ENCODE measurements at regions not wholly inside any gene's neighbourhood (a gene's known extent, or its start where the extent isn't known, plus 50 kb on each side); places are given as distances from the start of the nearest gene placed in this dataset.
A peak's percentile ranks its signal among the peaks of the same experiment; 100 is the strongest.
"Not testable (repeated sequence)": the region's sequence is repeated elsewhere in the genome, so short reads cannot be mapped to it uniquely, and the experiment has no call there.

GRCh38 chr5:104942735-104943134, 1380.1 kb upstream of the NUDT12 start:
- DNase-seq = no peak
- intact Hi-C loops (cut with DNase I) = no loop called here

- intact Hi-C loops (cut with DNase I) = no loop called here
- no peak for DNase-seq
These were observed 1378.5 kb upstream of the NUDT12 start for GRCh38 chr5:104941030-104941645.

- intact Hi-C loops (cut with DNase I) = no loop called here
- DNase-seq = no peak
These were observed 1375.0 kb upstream of the NUDT12 start for GRCh38 chr5:104937598-104937997.

GRCh38 chr5:104932431-104932830, 1369.8 kb upstream of the NUDT12 start:
- intact Hi-C loops (cut with DNase I) = no loop called here
- DNase-seq = no peak

GRCh38 chr5:104928906-104929520, 1366.4 kb upstream of the NUDT12 start:
- DNase-seq = peak in 3 of 10 donors; percentile 51 to 82 (median 53)
- intact Hi-C loops (cut with DNase I) = no loop called here

- intact Hi-C loops (cut with DNase I) = no loop called here
- DNase-seq = no peak
These were observed 1352.6 kb upstream of the NUDT12 start for GRCh38 chr5:104915226-104915625.

GRCh38 chr5:104914536-104915070, 1352.0 kb upstream of the NUDT12 start:
- intact Hi-C loops (cut with DNase I) = no loop called here
- DNase-seq = no peak

- DNase-seq = no peak
- intact Hi-C loops (cut with DNase I) = no loop called here
These were observed 1351.3 kb upstream of the NUDT12 start for GRCh38 chr5:104913841-104914281.

- intact Hi-C loops (cut with DNase I) = no loop called here
- no peak for DNase-seq
These were observed 1347.2 kb upstream of the NUDT12 start for GRCh38 chr5:104909803-104910202.

GRCh38 chr5:104904561-104904960, 1342.0 kb upstream of the NUDT12 start:
- intact Hi-C loops (cut with DNase I) = no loop called here
- no peak for DNase-seq

- intact Hi-C loops (cut with DNase I) = no loop called here
- DNase-seq = no peak
These were observed 1341.4 kb upstream of the NUDT12 start for GRCh38 chr5:104903941-104904340.

- no peak for DNase-seq
- intact Hi-C loops (cut with DNase I) = no loop called here
These were observed 1329.0 kb upstream of the NUDT12 start for GRCh38 chr5:104891596-104891995.

- intact Hi-C loops (cut with DNase I) = no loop called here
- DNase-seq = no peak
These were observed 1328.2 kb upstream of the NUDT12 start for GRCh38 chr5:104890767-104891166.

- intact Hi-C loops (cut with DNase I) = no loop called here
- no peak for DNase-seq
These were observed 1296.8 kb upstream of the NUDT12 start for GRCh38 chr5:104859437-104859836.

GRCh38 chr5:104852099-104852498, 1289.5 kb upstream of the NUDT12 start:
- intact Hi-C loops (cut with DNase I); DNase-seq: not testable (repeated sequence)

GRCh38 chr5:104845541-104845940, 1283.0 kb upstream of the NUDT12 start:
- DNase-seq = no peak
- intact Hi-C loops (cut with DNase I) = no loop called here

- DNase-seq = no peak
- intact Hi-C loops (cut with DNase I) = no loop called here
These were observed 1281.2 kb upstream of the NUDT12 start for GRCh38 chr5:104843822-104844221.

- DNase-seq = no peak
- intact Hi-C loops (cut with DNase I) = no loop called here
These were observed 1277.7 kb upstream of the NUDT12 start for GRCh38 chr5:104840284-104840683.

GRCh38 chr5:104831515-104831914, 1268.9 kb upstream of the NUDT12 start:
- DNase-seq; intact Hi-C loops (cut with DNase I): not testable (repeated sequence)

- intact Hi-C loops (cut with DNase I) = no loop called here
These were observed 1259.0 kb upstream of the NUDT12 start for GRCh38 chr5:104821606-104822005.

GRCh38 chr5:104817127-104817526, 1254.5 kb upstream of the NUDT12 start:
- intact Hi-C loops (cut with DNase I) = no loop called here
- no peak for DNase-seq

More at GRCh38 chr5:104821606-104822005, 1259.0 kb upstream of the NUDT12 start:
- DNase-seq = no peak

- no peak for DNase-seq
- intact Hi-C loops (cut with DNase I) = no loop called here
These were observed 1252.6 kb upstream of the NUDT12 start for GRCh38 chr5:104815212-104815611.
